Smooth muscle cell (in vitro differentiated cells): ENCODE measurements at regions not wholly inside any gene's neighbourhood (a gene's known extent, or its start where the extent isn't known, plus 50 kb on each side); places are given as distances from the start of the nearest gene placed in this dataset.

Experiments used
- DNase-seq: peaks from one replicate; lab custom pipeline; 2025; ENCODE audit not compliant: unreplicated experiment; lab: John Stamatoyannopoulos, UW
- H2AFZ ChIP-seq: fragments of 200-600 bp; sonication (generic); 2 replicates; pipeline ENCODE4 v1.6.0; 2016; ENCODE audit warnings: antibody characterized with exemption, low read depth, mild to moderate bottlenecking
- H3F3A ChIP-seq: fragments of 200-600 bp; sonication (generic); 2 replicates; pipeline ENCODE4 v1.6.0; 2017; ENCODE audit warnings: antibody characterized with exemption, low read depth
- H3K27ac ChIP-seq: fragments of 200-600 bp; sonication (generic); 2 replicates; pipeline ENCODE4 v1.5.1; 2016; ENCODE audit warnings: low read depth, mild to moderate bottlenecking
- H3K27me3 ChIP-seq: fragments of 200-600 bp; sonication (generic); 2 replicates; pipeline ENCODE4 v1.6.1; 2016; ENCODE audit warnings: low read depth, mild to moderate bottlenecking
- H3K36me3 ChIP-seq: fragments of 200-600 bp; sonication (generic); 2 replicates; pipeline ENCODE4 v1.5.1; 2016; ENCODE audit warnings: low read depth
- H3K4me1 ChIP-seq: fragments of 200-600 bp; sonication (generic); 2 replicates; pipeline ENCODE4 v1.5.1; 2016; ENCODE audit warnings: low read depth
- H3K4me2 ChIP-seq: fragments of 200-600 bp; sonication (generic); 2 replicates; pipeline ENCODE4 v1.6.0; 2016; ENCODE audit warnings: mild to moderate bottlenecking
- H3K4me3 ChIP-seq: fragments of 200-600 bp; sonication (generic); 2 replicates; pipeline ENCODE4 v1.5.1; 2016; ENCODE audit warnings: mild to moderate bottlenecking
- H3K79me2 ChIP-seq: fragments of 200-600 bp; sonication (generic); 2 replicates; pipeline ENCODE4 v1.6.0; 2016; ENCODE audit warnings: low read depth, mild to moderate bottlenecking
- H3K9ac ChIP-seq: fragments of 200-600 bp; sonication (generic); 2 replicates; pipeline ENCODE4 v1.6.0; 2016; ENCODE audit warnings: low read depth
- H3K9me3 ChIP-seq: fragments of 200-600 bp; sonication (generic); replicated peaks from 2 replicates; pipeline ENCODE4 v1.5.1; 2016; ENCODE audit warnings: low read depth
- H4K20me1 ChIP-seq: fragments of 200-600 bp; sonication (generic); 2 replicates; pipeline ENCODE4 v1.6.0; 2016; ENCODE audit warnings: low read depth
- CTCF ChIP-seq: fragments of 200-600 bp; sonication (generic); IDR thresholded peaks from 2 replicates; pipeline ENCODE4 v1.5.1; 2017; ENCODE audit warnings: borderline replicate concordance, mild to moderate bottlenecking, antibody characterized with exemption; ENCODE audit not compliant: insufficient read depth, poor library complexity, severe bottlenecking
- WGBS: methylation state at CpG from one replicate; pipeline ENCODE4 v1.1.7; 2016; ENCODE audit warnings: low lambda C conversion rate; 5-methylcytosine and 5-hydroxymethylcytosine counted together

- no peak for DNase-seq
- H3K36me3 ChIP-seq, result no peaks in the 10 kb centered on the region
- no peak for TF ChIP-seq CTCF
- no peaks in the 10 kb centered on the region for H3K4me1 ChIP-seq
- H4K20me1 ChIP-seq, result no peaks in the 10 kb centered on the region
- no peak overlapping the region for H3K27ac ChIP-seq
- H3K9ac ChIP-seq, result no peak overlapping the region
- no peaks in the 10 kb centered on the region for H3K27me3 ChIP-seq
- no peak overlapping the region for H2AFZ ChIP-seq
- no peaks in the 10 kb centered on the region for H3K79me2 ChIP-seq
- WGBS, result 71% methylated on average over 2 of the region's 2 CpGs
- no peaks in the 10 kb centered on the region for H3F3A ChIP-seq
- no peak overlapping the region for H3K4me2 ChIP-seq
- H3K4me3 ChIP-seq, result no peak overlapping the region
- H3K9me3 ChIP-seq, result no peaks in the 10 kb centered on the region
Measured at GRCh38 chr5:7014611-7015010, 301.4 kb downstream of the TENT4A start.

GRCh38 chr5:7015586-7016256 lies 302.5 kb downstream of the TENT4A start:
- no peak overlapping the region for H3K27ac ChIP-seq
- no peak overlapping the region for H3K9ac ChIP-seq
- H3K4me1 ChIP-seq, result no peaks in the 10 kb centered on the region
- no peaks in the 10 kb centered on the region for H3K27me3 ChIP-seq
- WGBS, result 70% methylated on average over 6 of the region's 6 CpGs
- no peaks in the 10 kb centered on the region for H3K9me3 ChIP-seq
- H3K36me3 ChIP-seq, result no peaks in the 10 kb centered on the region
- no peak overlapping the region for H3K4me3 ChIP-seq
- no peak overlapping the region for H3K4me2 ChIP-seq
- no peak overlapping the region for H2AFZ ChIP-seq
- no peak for DNase-seq
- no peaks in the 10 kb centered on the region for H3K79me2 ChIP-seq
- no peak for TF ChIP-seq CTCF
- no peaks in the 10 kb centered on the region for H3F3A ChIP-seq
- no peaks in the 10 kb centered on the region for H4K20me1 ChIP-seq

- DNase-seq, result no peak
- Histone ChIP-seq H2AFZ (no peak overlapping the region), H3K4me3 (no peak overlapping the region), H3K79me2 (no peaks in the 10 kb centered on the region), H3K27me3 (no peaks in the 10 kb centered on the region), H3K4me2 (no peak overlapping the region), H3K27ac (no peak overlapping the region), H3K9ac (no peak overlapping the region), H3K9me3 (no peaks in the 10 kb centered on the region), H4K20me1 (no peaks in the 10 kb centered on the region), H3F3A (no peaks in the 10 kb centered on the region), H3K4me1 (no peaks in the 10 kb centered on the region), H3K36me3 (no peaks in the 10 kb centered on the region)
- 81% methylated on average over 10 of the region's 10 CpGs for WGBS
- no peak for TF ChIP-seq CTCF
Measured at GRCh38 chr5:7016999-7017747, 303.9 kb downstream of the TENT4A start.
